Activated T-cell treated with anti-CD3 and anti-CD28 coated beads for 48 hours (primary cell): ENCODE measurements at regions not wholly inside any gene's neighbourhood (a gene's known extent, or its start where the extent isn't known, plus 50 kb on each side); places are given as distances from the start of the nearest gene placed in this dataset.
"Not testable (repeated sequence)": the region's sequence is repeated elsewhere in the genome, so short reads cannot be mapped to it uniquely, and the experiment has no call there.

ENCODE experiments used
- DNase-seq: peaks from one replicate; pipeline ENCODE4 v3.0.0-alpha.2; 2020; ENCODE audit warnings: low read depth

- DNase-seq, result no peak
These were observed 190.7 kb downstream of the C7orf25 start for GRCh38 chr7:42720991-42721796.

GRCh38 chr7:42720012-42720411, 191.9 kb downstream of the C7orf25 start:
- DNase-seq, result no peak

GRCh38 chr7:42718466-42718865, 193.4 kb downstream of the C7orf25 start:
- not testable (repeated sequence) for DNase-seq

- no peak for DNase-seq
These were observed 197.5 kb downstream of the C7orf25 start for GRCh38 chr7:42714356-42714755.

- DNase-seq, result no peak
These were observed 202.6 kb downstream of the C7orf25 start for GRCh38 chr7:42709284-42709683.

GRCh38 chr7:42704710-42705109, 207.2 kb downstream of the C7orf25 start:
- no peak for DNase-seq

- no peak for DNase-seq
These were observed 209.2 kb downstream of the C7orf25 start for GRCh38 chr7:42702647-42703046.

GRCh38 chr7:42700406-42701327, 211.2 kb downstream of the C7orf25 start:
- no peak for DNase-seq

- DNase-seq, result no peak
These were observed 212.3 kb downstream of the C7orf25 start for GRCh38 chr7:42699380-42700178.

- no peak for DNase-seq
These were observed 213.1 kb downstream of the C7orf25 start for GRCh38 chr7:42698600-42699374.

GRCh38 chr7:42694894-42695507, 216.9 kb downstream of the C7orf25 start:
- no peak for DNase-seq

GRCh38 chr7:42693722-42694121, 218.1 kb downstream of the C7orf25 start:
- DNase-seq, result no peak

GRCh38 chr7:42692621-42693020, 219.2 kb downstream of the C7orf25 start:
- no peak for DNase-seq

- no peak for DNase-seq
These were observed 220.9 kb downstream of the C7orf25 start for GRCh38 chr7:42690794-42691639.

- DNase-seq, result no peak
These were observed 222.2 kb downstream of the C7orf25 start for GRCh38 chr7:42689626-42690025.

GRCh38 chr7:42688056-42688371, 223.9 kb downstream of the C7orf25 start:
- DNase-seq, result no peak

- DNase-seq, result no peak
These were observed 224.4 kb downstream of the C7orf25 start for GRCh38 chr7:42687211-42688055.

- no peak for DNase-seq
These were observed 225.2 kb downstream of the C7orf25 start for GRCh38 chr7:42686594-42687156.

GRCh38 chr7:42685911-42686310, 226.0 kb downstream of the C7orf25 start:
- DNase-seq, result no peak
